ENCODE measurements at regions not wholly inside any gene's neighbourhood (a gene's known extent, or its start where the extent isn't known, plus 50 kb on each side); places are given as distances from the start of the nearest gene placed in this dataset.

DNA sequence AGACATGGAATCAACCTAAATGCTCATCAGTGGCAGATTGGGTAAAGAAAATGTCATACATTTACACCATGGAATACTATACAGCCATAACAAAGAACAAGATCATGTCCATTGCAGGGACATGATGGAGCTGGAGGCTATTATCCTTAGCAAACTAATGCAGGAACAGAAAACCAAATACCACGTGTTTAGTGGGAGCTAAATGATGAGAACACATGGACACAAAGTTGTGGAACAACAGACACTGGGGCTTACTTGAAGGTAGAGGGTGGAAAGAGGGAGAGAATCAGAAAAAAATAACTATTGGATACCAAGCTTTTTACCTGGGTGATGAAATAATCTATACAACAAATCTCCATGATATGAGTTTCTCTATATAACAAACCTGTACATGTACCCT, 701.3 kb downstream of the TBC1D32 start:
- no peaks in the 10 kb centered on the region for H3K27me3 ChIP-seq (ENCODE audit: control insufficient read depth in 2 of 2, insufficient read depth in 2 of 2, low read length in 2 of 2)
- Mint-ChIP-seq H3K9me3 (peaks cover 0 to 3% (median 0%) of the 10 kb centered on the region in 7 donors), H3K36me3 (no peaks in the 10 kb centered on the region), H3K4me1 (no peaks in the 10 kb centered on the region), H3K27me3 (ENCODE audit: low read depth in 3 of 3) (no peaks in the 10 kb centered on the region), H3K4me3 (no peak overlapping the region), H3K27ac (no peak overlapping the region)
- no peak overlapping the region for H3K27ac ChIP-seq (ENCODE audit: low read depth in 1 of 2, low read length in 2 of 2)
- 80% methylated on average over 1 of the region's 1 CpG for WGBS (ENCODE audit: insufficient coverage)
- no peaks in the 10 kb centered on the region for H4K20me1 ChIP-seq (ENCODE audit: insufficient read depth, low read length)
- H3K4me1 ChIP-seq (ENCODE audit: control insufficient read depth in 1 of 2, insufficient read depth in 2 of 2, low read length in 2 of 2) = no peaks in the 10 kb centered on the region
- H3K36me3 ChIP-seq (replicated peaks in 1 of 2; ENCODE audit: control insufficient read depth in 1 of 2, insufficient read depth in 2 of 2, low read length in 2 of 2) = no peaks in the 10 kb centered on the region
- H3K4me2 ChIP-seq (replicated peaks; ENCODE audit: extremely low read depth, low read length, poor library complexity, severe bottlenecking) = no peak overlapping the region
- H2AFZ ChIP-seq (ENCODE audit: insufficient read depth, low read depth, low read length, poor library complexity, severe bottlenecking) = no peak overlapping the region
- H3K9me3 ChIP-seq (replicated peaks in 1 of 2; ENCODE audit: control insufficient read depth in 1 of 2, insufficient read depth in 1 of 2, low read length in 2 of 2) = no peaks in the 10 kb centered on the region
- TF ChIP-seq, protein P1, sequence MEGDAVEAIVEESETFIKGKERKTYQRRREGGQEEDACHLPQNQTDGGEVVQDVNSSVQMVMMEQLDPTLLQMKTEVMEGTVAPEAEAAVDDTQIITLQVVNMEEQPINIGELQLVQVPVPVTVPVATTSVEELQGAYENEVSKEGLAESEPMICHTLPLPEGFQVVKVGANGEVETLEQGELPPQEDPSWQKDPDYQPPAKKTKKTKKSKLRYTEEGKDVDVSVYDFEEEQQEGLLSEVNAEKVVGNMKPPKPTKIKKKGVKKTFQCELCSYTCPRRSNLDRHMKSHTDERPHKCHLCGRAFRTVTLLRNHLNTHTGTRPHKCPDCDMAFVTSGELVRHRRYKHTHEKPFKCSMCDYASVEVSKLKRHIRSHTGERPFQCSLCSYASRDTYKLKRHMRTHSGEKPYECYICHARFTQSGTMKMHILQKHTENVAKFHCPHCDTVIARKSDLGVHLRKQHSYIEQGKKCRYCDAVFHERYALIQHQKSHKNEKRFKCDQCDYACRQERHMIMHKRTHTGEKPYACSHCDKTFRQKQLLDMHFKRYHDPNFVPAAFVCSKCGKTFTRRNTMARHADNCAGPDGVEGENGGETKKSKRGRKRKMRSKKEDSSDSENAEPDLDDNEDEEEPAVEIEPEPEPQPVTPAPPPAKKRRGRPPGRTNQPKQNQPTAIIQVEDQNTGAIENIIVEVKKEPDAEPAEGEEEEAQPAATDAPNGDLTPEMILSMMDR (IDR thresholded peaks at IDR 0.05) = no peak
- no peaks in the 10 kb centered on the region for H3K79me2 ChIP-seq (ENCODE audit: insufficient read depth, low read length)
- no peak overlapping the region for H3K4me3 ChIP-seq (replicated peaks in 1 of 3; ENCODE audit: low read depth in 2 of 3, low read length in 3 of 3)
- DNase-seq = no peak
- no peak overlapping the region for H3K9ac ChIP-seq (ENCODE audit: insufficient read depth, low read length, poor library complexity, severe bottlenecking)
- intact Hi-C loops (cut with micrococcal nuclease) = no loop called here

DNA sequence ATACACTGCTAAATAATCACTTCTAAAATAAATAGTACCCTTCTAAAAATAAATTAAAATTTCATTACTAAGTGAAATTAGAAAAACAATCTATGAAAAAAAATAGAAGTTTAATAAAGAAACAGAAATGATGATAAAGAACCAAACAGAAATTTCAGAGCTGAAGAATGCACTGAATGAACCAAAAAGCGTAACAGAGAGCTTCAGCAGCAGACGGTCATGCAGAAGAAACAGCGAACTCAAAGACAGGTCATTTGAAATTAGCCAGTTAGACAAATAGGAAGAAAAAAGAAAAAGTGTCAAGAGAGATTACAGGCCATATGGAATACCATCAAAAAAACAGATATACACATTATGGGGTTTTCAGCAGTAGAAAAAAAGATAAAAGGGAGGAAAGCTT, 706.7 kb downstream of the TBC1D32 start:
- peaks cover 0 to 6% (median 0%) of the 10 kb centered on the region in 7 donors for H3K9me3 Mint-ChIP-seq
- intact Hi-C loops (cut with micrococcal nuclease) = no loop called here
- no peaks in the 10 kb centered on the region for H3K27me3 Mint-ChIP-seq (ENCODE audit: low read depth in 3 of 3)
- TF ChIP-seq, protein P1 (IDR thresholded peaks at IDR 0.05) = no peak
- no peak overlapping the region for H3K27ac Mint-ChIP-seq
- H3K4me2 ChIP-seq (replicated peaks; ENCODE audit: extremely low read depth, low read length, poor library complexity, severe bottlenecking) = no peak overlapping the region
- H3K79me2 ChIP-seq (ENCODE audit: insufficient read depth, low read length) = no peaks in the 10 kb centered on the region
- H3K9ac ChIP-seq (ENCODE audit: insufficient read depth, low read length, poor library complexity, severe bottlenecking) = no peak overlapping the region
- no peak for DNase-seq
- 70% methylated on average over 2 of the region's 3 CpGs for WGBS (ENCODE audit: insufficient coverage)
- no peaks in the 10 kb centered on the region for H3K27me3 ChIP-seq (ENCODE audit: control insufficient read depth in 2 of 2, insufficient read depth in 2 of 2, low read length in 2 of 2)
- H3K4me1 Mint-ChIP-seq = no peaks in the 10 kb centered on the region
- H3K4me1 ChIP-seq (ENCODE audit: control insufficient read depth in 1 of 2, insufficient read depth in 2 of 2, low read length in 2 of 2) = no peaks in the 10 kb centered on the region
- H3K36me3 ChIP-seq (replicated peaks in 1 of 2; ENCODE audit: control insufficient read depth in 1 of 2, insufficient read depth in 2 of 2, low read length in 2 of 2) = no peaks in the 10 kb centered on the region
- H3K9me3 ChIP-seq (replicated peaks in 1 of 2; ENCODE audit: control insufficient read depth in 1 of 2, insufficient read depth in 1 of 2, low read length in 2 of 2) = peaks cover 8 to 10% of the 10 kb centered on the region in 2 donors
- H3K27ac ChIP-seq (ENCODE audit: low read depth in 1 of 2, low read length in 2 of 2) = no peak overlapping the region
- H3K4me3 ChIP-seq (replicated peaks in 1 of 3; ENCODE audit: low read depth in 2 of 3, low read length in 3 of 3) = no peak overlapping the region
- H3K36me3 Mint-ChIP-seq = no peaks in the 10 kb centered on the region
- no peak overlapping the region for H2AFZ ChIP-seq (ENCODE audit: insufficient read depth, low read depth, low read length, poor library complexity, severe bottlenecking)
- H3K4me3 Mint-ChIP-seq = no peak overlapping the region
- no peaks in the 10 kb centered on the region for H4K20me1 ChIP-seq (ENCODE audit: insufficient read depth, low read length)
